Upper lobe of left lung (tissue), 6 donors: ENCODE measurements at regions not wholly inside any gene's neighbourhood (a gene's known extent, or its start where the extent isn't known, plus 50 kb on each side); places are given as distances from the start of the nearest gene placed in this dataset.

Experiments used
- ATAC-seq, 2 donors: fragments of 200-7000 bp; cut with Tn5 transposase; one replicate each; pipeline ENCODE4 v1.9.1; 2022; ENCODE audit warnings: mild to moderate bottlenecking in 2 of 2, moderate library complexity in 2 of 2; ENCODE audit not compliant: low FRiP score in 2 of 2
- DNase-seq, 2 donors: peaks; one replicate each; pipeline ENCODE4 v3.0.0-alpha.2; 2019 to 2020
- H3K27ac ChIP-seq, 4 donors: fragments of 200-600 bp; sonication (generic); one replicate each; pipeline ENCODE4 v1.5.1; 2016 to 2019
- H3K27me3 ChIP-seq, 4 donors: fragments of 200-600 bp; sonication (generic); one replicate each; pipeline ENCODE4 v1.5.1; 2017 to 2019
- H3K36me3 ChIP-seq, 4 donors: fragments of 200-600 bp; sonication (generic); one replicate each; pipeline ENCODE4 v1.5.1; 2016 to 2019
- H3K4me1 ChIP-seq, 4 donors: fragments of 200-600 bp; sonication (generic); one replicate each; pipeline ENCODE4 v1.5.1; 2018 to 2019
- H3K4me3 ChIP-seq, 4 donors: fragments of 200-600 bp; sonication (generic); one replicate each; pipeline ENCODE4 v1.5.1; 2017 to 2019; ENCODE audit warnings: mild to moderate bottlenecking in 2 of 4, moderate library complexity in 1 of 4
- H3K9me3 ChIP-seq, 4 donors: fragments of 200-600 bp; sonication (generic); one replicate each; pipeline ENCODE4 v1.5.1; 2018 to 2019
- EP300 ChIP-seq, 4 donors: sonication (generic); formaldehyde crosslinking; IDR thresholded peaks; one replicate each; pipeline ENCODE4 v1.5.1; 2017; ENCODE audit warnings: antibody characterized with exemption in 4 of 4, control low read depth in 2 of 4
- POLR2A ChIP-seq, 4 donors: fragments of 450-650 bp; IDR thresholded peaks; one replicate each; pipeline ENCODE4 v1.5.1; 2016 to 2017; ENCODE audit warnings: antibody characterized with exemption in 4 of 4, mild to moderate bottlenecking in 2 of 4
- POLR2AphosphoS5 ChIP-seq, 2 donors: sonication (generic); formaldehyde crosslinking; IDR thresholded peaks; one replicate each; pipeline ENCODE4 v1.5.1; 2017; ENCODE audit warnings: antibody characterized with exemption in 2 of 2
- WGBS, 2 donors: methylation state at CpG; one replicate each; pipeline ENCODE4 v1.1.5; 2017 to 2018; 5-methylcytosine and 5-hydroxymethylcytosine counted together
- TF ChIP-seq, protein P1 (sequence below), 6 experiments: fragments of 450-650 bp in 4 of 6; fragments of 200-600 bp in 2 of 6; sonication (generic) in 2 of 6; IDR thresholded peaks; one replicate each; pipeline ENCODE4 v1.5.1; 2016 to 2019; ENCODE audit warnings: antibody characterized with exemption in 6 of 6
- donor health status: DM: no; HTN: no; CAD: no; lungs with moderate emphysema.
- donor health status: DM: no; HTN: yes; CAD: no; lungs with severe emphysema.

DNA sequence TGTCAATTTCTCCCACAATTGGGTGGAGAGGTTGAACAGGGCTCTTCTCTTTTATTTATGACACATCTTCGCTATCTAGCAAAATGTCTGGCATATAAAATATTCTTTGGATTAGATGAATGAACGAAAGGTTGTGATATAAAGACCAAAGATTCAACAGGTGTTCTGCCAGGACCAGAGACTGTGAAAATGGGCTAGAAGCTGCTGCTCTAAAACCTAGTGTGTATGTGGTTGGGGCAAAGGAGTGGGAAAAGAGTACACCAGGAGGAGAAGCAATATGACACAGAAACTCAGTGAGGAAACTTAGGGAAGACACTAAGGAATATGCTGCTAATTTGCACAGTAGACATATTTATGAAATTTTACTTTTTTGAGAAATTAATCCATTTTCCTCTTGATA is 102.0 kb upstream of the CCDC80 start:
- no peak overlapping the region for H3K4me3 ChIP-seq
- WGBS, 2 donors, result 93 to 100% methylated on average over 2 of the region's 2 CpGs
- no peak for TF ChIP-seq POLR2A (IDR thresholded peaks at IDR 0.05)
- ATAC-seq (no peak), DNase-seq (no peak)
- H3K36me3 ChIP-seq, result no peaks in the 10 kb centered on the region
- no peaks in the 10 kb centered on the region for H3K27me3 ChIP-seq
- H3K9me3 ChIP-seq, result no peaks in the 10 kb centered on the region
- H3K4me1 ChIP-seq, result no peaks in the 10 kb centered on the region
- H3K27ac ChIP-seq, result no peak overlapping the region

GRCh38 chr3:112741983-112742382 is 101.0 kb upstream of the CCDC80 start:
- Histone ChIP-seq H3K27ac (no peak overlapping the region), H3K4me1 (no peaks in the 10 kb centered on the region), H3K36me3 (no peaks in the 10 kb centered on the region), H3K4me3 (no peak overlapping the region), H3K27me3 (no peaks in the 10 kb centered on the region), H3K9me3 (no peaks in the 10 kb centered on the region)
- ATAC-seq, result no peak
- DNase-seq, result no peak
- TF ChIP-seq POLR2A (IDR thresholded peaks at IDR 0.05), result no peak
- TF ChIP-seq POLR2AphosphoS5 (IDR thresholded peaks at IDR 0.05), result no peak
- TF ChIP-seq, protein P1, sequence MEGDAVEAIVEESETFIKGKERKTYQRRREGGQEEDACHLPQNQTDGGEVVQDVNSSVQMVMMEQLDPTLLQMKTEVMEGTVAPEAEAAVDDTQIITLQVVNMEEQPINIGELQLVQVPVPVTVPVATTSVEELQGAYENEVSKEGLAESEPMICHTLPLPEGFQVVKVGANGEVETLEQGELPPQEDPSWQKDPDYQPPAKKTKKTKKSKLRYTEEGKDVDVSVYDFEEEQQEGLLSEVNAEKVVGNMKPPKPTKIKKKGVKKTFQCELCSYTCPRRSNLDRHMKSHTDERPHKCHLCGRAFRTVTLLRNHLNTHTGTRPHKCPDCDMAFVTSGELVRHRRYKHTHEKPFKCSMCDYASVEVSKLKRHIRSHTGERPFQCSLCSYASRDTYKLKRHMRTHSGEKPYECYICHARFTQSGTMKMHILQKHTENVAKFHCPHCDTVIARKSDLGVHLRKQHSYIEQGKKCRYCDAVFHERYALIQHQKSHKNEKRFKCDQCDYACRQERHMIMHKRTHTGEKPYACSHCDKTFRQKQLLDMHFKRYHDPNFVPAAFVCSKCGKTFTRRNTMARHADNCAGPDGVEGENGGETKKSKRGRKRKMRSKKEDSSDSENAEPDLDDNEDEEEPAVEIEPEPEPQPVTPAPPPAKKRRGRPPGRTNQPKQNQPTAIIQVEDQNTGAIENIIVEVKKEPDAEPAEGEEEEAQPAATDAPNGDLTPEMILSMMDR (IDR thresholded peaks at IDR 0.05), result no peak

DNA sequence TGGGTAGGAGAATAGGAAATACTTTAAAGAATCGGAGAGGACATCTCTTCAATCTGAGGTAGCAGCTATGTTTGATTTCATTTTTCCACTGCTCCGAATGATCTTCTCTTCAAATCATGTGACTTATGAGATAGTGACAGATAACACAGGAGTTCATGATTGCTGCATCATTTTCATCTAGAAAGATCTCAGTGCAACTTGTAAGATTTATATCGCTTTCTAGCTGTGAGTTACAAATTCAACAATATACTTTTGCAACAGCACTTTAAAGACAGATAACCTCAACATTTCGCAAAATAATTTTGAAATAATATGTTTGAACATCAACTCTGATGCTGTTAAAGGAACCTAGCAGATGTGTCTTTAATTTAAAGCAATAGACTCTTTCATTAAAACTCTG is 99.9 kb upstream of the CCDC80 start:
- no peak overlapping the region for H3K27ac ChIP-seq
- DNase-seq, result no peak
- no peak for ATAC-seq
- 61 to 68% methylated on average over 4 of the region's 4 CpGs for WGBS, 2 donors
- H3K27me3 ChIP-seq, result no peaks in the 10 kb centered on the region
- H3K36me3 ChIP-seq, result no peaks in the 10 kb centered on the region
- H3K9me3 ChIP-seq, result no peaks in the 10 kb centered on the region
- TF ChIP-seq EP300 (IDR thresholded peaks at IDR 0.05) (no peak), POLR2A (IDR thresholded peaks at IDR 0.05) (no peak), POLR2AphosphoS5 (IDR thresholded peaks at IDR 0.05) (no peak)
- TF ChIP-seq, protein P1 (IDR thresholded peaks at IDR 0.05), result no peak
- H3K4me3 ChIP-seq, result no peak overlapping the region
- H3K4me1 ChIP-seq, result no peaks in the 10 kb centered on the region

DNA sequence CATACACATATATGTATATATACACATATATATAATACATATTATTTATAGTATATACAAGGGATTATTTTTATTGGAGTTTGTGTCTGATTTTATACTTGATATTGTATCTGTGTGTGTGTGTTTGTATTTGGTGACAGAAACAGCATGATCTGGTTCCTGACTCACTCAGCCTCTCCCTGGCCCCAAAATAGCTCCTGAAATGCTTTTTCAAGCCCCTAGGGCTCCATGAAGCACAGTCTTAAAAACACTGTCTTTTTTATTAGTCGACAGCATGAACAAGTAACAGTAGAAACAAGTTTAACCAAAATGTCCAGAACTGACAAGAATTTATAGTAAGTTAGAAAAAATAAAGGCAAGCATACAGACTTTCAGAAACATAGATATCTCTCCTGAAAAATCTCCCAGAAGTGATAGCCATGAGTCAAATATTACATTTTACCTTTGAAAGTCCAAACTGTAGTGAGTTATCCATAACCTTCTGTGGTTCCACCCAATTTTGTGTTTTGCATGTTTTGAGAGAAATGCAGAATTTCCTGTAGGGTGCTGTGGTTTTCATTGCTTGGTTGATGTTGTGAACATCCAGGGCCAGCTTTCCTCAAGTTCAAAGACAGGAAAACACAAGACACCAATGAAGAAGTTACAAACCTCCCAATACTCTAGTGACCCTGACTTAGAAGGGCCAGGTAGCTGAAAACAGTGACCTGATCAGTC is 98.5 kb upstream of the CCDC80 start:
- WGBS, 2 donors, result 81% methylated on average over 1 of the region's 1 CpG
- no peaks in the 10 kb centered on the region for H3K4me1 ChIP-seq
- TF ChIP-seq POLR2A (IDR thresholded peaks at IDR 0.05), result no peak
- TF ChIP-seq, protein P1 (IDR thresholded peaks at IDR 0.05), result no peak
- no peak for TF ChIP-seq EP300 (IDR thresholded peaks at IDR 0.05)
- TF ChIP-seq POLR2AphosphoS5 (IDR thresholded peaks at IDR 0.05), result no peak
- no peaks in the 10 kb centered on the region for H3K9me3 ChIP-seq
- no peaks in the 10 kb centered on the region for H3K36me3 ChIP-seq
- ATAC-seq (peak in 1 of 2 donors; percentile 74), DNase-seq (no peak)
- H3K27ac ChIP-seq, result no peak overlapping the region
- no peaks in the 10 kb centered on the region for H3K27me3 ChIP-seq
- H3K4me3 ChIP-seq, result no peak overlapping the region

- DNase-seq (no peak), ATAC-seq (peak in 1 of 2 donors; percentile 53)
- H3K4me1 ChIP-seq, result no peaks in the 10 kb centered on the region
- no peak overlapping the region for H3K4me3 ChIP-seq
- no peaks in the 10 kb centered on the region for H3K9me3 ChIP-seq
- H3K36me3 ChIP-seq, result no peaks in the 10 kb centered on the region
- H3K27ac ChIP-seq, result no peak overlapping the region
- TF ChIP-seq, protein P1 (IDR thresholded peaks at IDR 0.05), result no peak
- no peak for TF ChIP-seq EP300 (IDR thresholded peaks at IDR 0.05)
- no peak for TF ChIP-seq POLR2A (IDR thresholded peaks at IDR 0.05)
- TF ChIP-seq POLR2AphosphoS5 (IDR thresholded peaks at IDR 0.05), result no peak
- no peaks in the 10 kb centered on the region for H3K27me3 ChIP-seq
These were observed 97.4 kb upstream of the CCDC80 start for GRCh38 chr3:112738366-112738765.
